Keratinocyte (primary cell): ENCODE measurements at regions not wholly inside any gene's neighbourhood (a gene's known extent, or its start where the extent isn't known, plus 50 kb on each side); places are given as distances from the start of the nearest gene placed in this dataset.

Experiments used
- DNase-seq: peaks from one replicate; pipeline ENCODE4 v3.0.0-alpha.2; 2011; ENCODE audit warnings: low read depth, missing footprints, low spot score
- FAIRE-seq: peaks from 2 replicates; lab custom pipeline; 2011; peaks lifted over from hg19 to GRCh38; lab: Jason Lieb, UNC
- H2AFZ ChIP-seq: 2 replicates; pipeline ENCODE4 v1.6.0; 2012; ENCODE audit warnings: low read length, control low read depth, inconsistent platforms; ENCODE audit not compliant: control insufficient read depth
- H3K27ac ChIP-seq: 2 replicates; pipeline ENCODE4 v1.5.1; 2011; ENCODE audit warnings: low read length; ENCODE audit not compliant: control insufficient read depth, insufficient read depth
- H3K27me3 ChIP-seq: 3 replicates; pipeline ENCODE4 v1.6.0; 2011; ENCODE audit warnings: low read length; ENCODE audit not compliant: control insufficient read depth, insufficient read depth; ENCODE audit errors: extremely low read depth
- H3K36me3 ChIP-seq, 2 experiments: 2 replicates in 1 of 2; 3 replicates in 1 of 2; pipeline ENCODE4 v1.5.1; 2011; ENCODE audit warnings: low read length in 2 of 2, mild to moderate bottlenecking in 1 of 2; ENCODE audit not compliant: control insufficient read depth in 2 of 2, insufficient read depth in 2 of 2; ENCODE audit errors: extremely low read depth in 1 of 2
- H3K4me1 ChIP-seq: 3 replicates; pipeline ENCODE4 v1.5.1; 2011; ENCODE audit warnings: low read length; ENCODE audit not compliant: control insufficient read depth, insufficient read depth; ENCODE audit errors: extremely low read depth
- H3K4me2 ChIP-seq: 3 replicates; pipeline ENCODE4 v1.6.0; 2011; ENCODE audit warnings: low read depth, low read length; ENCODE audit not compliant: control insufficient read depth, insufficient read depth; ENCODE audit errors: extremely low read depth
- H3K4me3 ChIP-seq, 3 experiments: fragments of 200-600 bp in 1 of 3; sonication (generic) in 1 of 3; 2 replicates in 2 of 3; 3 replicates in 1 of 3; pipeline ENCODE4 v1.5.1; 2011 to 2016; ENCODE audit warnings: low read length in 3 of 3, mild to moderate bottlenecking in 3 of 3, control low read depth in 2 of 3, inconsistent platforms in 1 of 3, low read depth in 1 of 3, mixed read lengths in 1 of 3, mixed run types in 1 of 3, moderate library complexity in 1 of 3; ENCODE audit not compliant: control insufficient read depth in 2 of 3, insufficient read depth in 2 of 3; ENCODE audit errors: extremely low read depth in 1 of 3
- H3K79me2 ChIP-seq: 2 replicates; pipeline ENCODE4 v1.6.0; 2012; ENCODE audit warnings: low read length; ENCODE audit not compliant: control insufficient read depth, insufficient read depth
- H3K9ac ChIP-seq: 3 replicates; pipeline ENCODE4 v1.6.0; 2011; ENCODE audit warnings: low read length; ENCODE audit not compliant: control insufficient read depth, insufficient read depth; ENCODE audit errors: extremely low read depth
- H3K9me1 ChIP-seq: 3 replicates; pipeline ENCODE4 v1.6.0; 2011; ENCODE audit warnings: low read length; ENCODE audit not compliant: control insufficient read depth, insufficient read depth; ENCODE audit errors: extremely low read depth
- H3K9me3 ChIP-seq: 2 replicates; pipeline ENCODE4 v1.5.1; 2012; ENCODE audit warnings: low read depth, low read length; ENCODE audit not compliant: control insufficient read depth
- H4K20me1 ChIP-seq: 3 replicates; pipeline ENCODE4 v1.6.0; 2011; ENCODE audit warnings: low read length; ENCODE audit not compliant: control insufficient read depth, insufficient read depth; ENCODE audit errors: extremely low read depth
- EZH2 ChIP-seq: IDR thresholded peaks from one replicate; pipeline ENCODE4 v1.6.1; 2012; ENCODE audit warnings: inconsistent platforms, mild to moderate bottlenecking, low read length, moderate library complexity
- dilution Hi-C: fragments of 300-500 bp; cut with MboI; formaldehyde crosslinking; loops from one replicate; pipeline ENCODE4 v1.7.0; 2020; ENCODE audit warnings: low sequenced_read_pairs; ENCODE audit not compliant: extremely low pct_ligation_motif_present
- TF ChIP-seq, protein P1 (sequence below), 3 experiments: IDR thresholded peaks in 1 of 3; conservative IDR thresholded peaks in 1 of 3; optimal IDR thresholded peaks in 1 of 3; 2 replicates in 2 of 3; 3 replicates in 1 of 3; pipeline versions ENCODE3 to v1.5.1; 2011; ENCODE audit warnings: low read length in 3 of 3, mild to moderate bottlenecking in 3 of 3, moderate library complexity in 2 of 3, control low read depth in 1 of 3, inconsistent platforms in 1 of 3; ENCODE audit not compliant: insufficient read depth in 2 of 3; ENCODE audit errors: extremely low read depth in 1 of 3

DNA sequence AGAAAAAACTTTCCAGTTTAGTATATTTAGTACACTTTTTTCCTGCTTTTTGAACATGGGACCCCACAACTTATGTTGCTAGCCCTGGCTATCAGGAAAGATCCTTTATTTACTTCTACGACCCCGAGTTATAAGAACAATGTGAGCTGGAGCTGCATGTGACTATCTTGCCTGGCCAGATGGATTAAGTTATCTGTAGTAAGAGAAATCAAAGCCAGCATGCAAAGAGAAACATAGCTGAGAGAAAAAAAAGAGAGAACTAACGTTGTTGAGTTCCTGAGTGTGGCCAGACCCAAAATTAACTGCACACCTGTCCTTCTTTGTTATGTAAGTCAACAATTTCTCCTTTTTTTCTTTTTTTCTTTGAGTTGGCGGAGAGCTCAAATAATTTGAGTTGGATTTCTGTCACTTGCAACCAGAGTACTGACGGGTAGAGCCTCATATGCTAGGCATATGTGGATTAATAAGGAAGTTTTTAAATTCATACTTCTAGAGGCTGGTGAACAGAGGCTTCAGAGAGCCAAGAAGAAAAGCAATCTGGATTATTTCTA lies 219.5 kb downstream of the HACE1 start:
- Histone ChIP-seq H3K36me3 (no peaks in the 10 kb centered on the region), H3K4me1 (peaks cover 10% of the 10 kb centered on the region), H3K79me2 (no peaks in the 10 kb centered on the region), H4K20me1 (no peaks in the 10 kb centered on the region), H3K4me3 (no peak overlapping the region), H3K4me2 (no peak overlapping the region), H2AFZ (no peak overlapping the region), H3K9me3 (no peaks in the 10 kb centered on the region), H3K27me3 (no peaks in the 10 kb centered on the region), H3K9ac (no peak overlapping the region), H3K27ac (no peak overlapping the region), H3K9me1 (no peaks in the 10 kb centered on the region)
- DNase-seq (no peak), FAIRE-seq (no peak)
- dilution Hi-C loops = no loop called here
- TF ChIP-seq, protein P1, sequence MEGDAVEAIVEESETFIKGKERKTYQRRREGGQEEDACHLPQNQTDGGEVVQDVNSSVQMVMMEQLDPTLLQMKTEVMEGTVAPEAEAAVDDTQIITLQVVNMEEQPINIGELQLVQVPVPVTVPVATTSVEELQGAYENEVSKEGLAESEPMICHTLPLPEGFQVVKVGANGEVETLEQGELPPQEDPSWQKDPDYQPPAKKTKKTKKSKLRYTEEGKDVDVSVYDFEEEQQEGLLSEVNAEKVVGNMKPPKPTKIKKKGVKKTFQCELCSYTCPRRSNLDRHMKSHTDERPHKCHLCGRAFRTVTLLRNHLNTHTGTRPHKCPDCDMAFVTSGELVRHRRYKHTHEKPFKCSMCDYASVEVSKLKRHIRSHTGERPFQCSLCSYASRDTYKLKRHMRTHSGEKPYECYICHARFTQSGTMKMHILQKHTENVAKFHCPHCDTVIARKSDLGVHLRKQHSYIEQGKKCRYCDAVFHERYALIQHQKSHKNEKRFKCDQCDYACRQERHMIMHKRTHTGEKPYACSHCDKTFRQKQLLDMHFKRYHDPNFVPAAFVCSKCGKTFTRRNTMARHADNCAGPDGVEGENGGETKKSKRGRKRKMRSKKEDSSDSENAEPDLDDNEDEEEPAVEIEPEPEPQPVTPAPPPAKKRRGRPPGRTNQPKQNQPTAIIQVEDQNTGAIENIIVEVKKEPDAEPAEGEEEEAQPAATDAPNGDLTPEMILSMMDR (optimal IDR thresholded peaks at IDR 0.05 in 1 of 3, IDR thresholded peaks at IDR 0.05 in 1 of 3, conservative IDR thresholded peaks at IDR 0.05 in 1 of 3; ENCODE audit: extremely low read depth in 1 of 3, insufficient read depth in 2 of 3, low read length in 3 of 3) = no peak
- no peak for TF ChIP-seq EZH2

GRCh38 chr6:104639668-104640067 lies 220.1 kb downstream of the HACE1 start:
- dilution Hi-C loops = no loop called here
- Histone ChIP-seq H4K20me1 (no peaks in the 10 kb centered on the region), H3K9me1 (no peaks in the 10 kb centered on the region)

More at GRCh38 chr6:104639668-104640067, 220.1 kb downstream of the HACE1 start:
- peak; percentile 34 for FAIRE-seq
- Histone ChIP-seq H3K9ac (no peak overlapping the region), H3K4me3 (no peak overlapping the region), H3K36me3 (no peaks in the 10 kb centered on the region), H3K4me2 (no peak overlapping the region), H3K4me1 (peaks cover 10% of the 10 kb centered on the region), H3K9me3 (no peaks in the 10 kb centered on the region), H3K27me3 (no peaks in the 10 kb centered on the region), H2AFZ (no peak overlapping the region), H3K79me2 (no peaks in the 10 kb centered on the region), H3K27ac (no peak overlapping the region)
- TF ChIP-seq EZH2 = no peak
- TF ChIP-seq, protein P1 (optimal IDR thresholded peaks at IDR 0.05 in 1 of 3, IDR thresholded peaks at IDR 0.05 in 1 of 3, conservative IDR thresholded peaks at IDR 0.05 in 1 of 3; ENCODE audit: extremely low read depth in 1 of 3, insufficient read depth in 2 of 3, low read length in 3 of 3) = no peak
- no peak for DNase-seq
